HG02642 (cell line): ENCODE measurements at regions not wholly inside any gene's neighbourhood (a gene's known extent, or its start where the extent isn't known, plus 50 kb on each side); places are given as distances from the start of the nearest gene placed in this dataset.

ENCODE experiments used
- ATAC-seq: cut with Tn5 transposase; IDR thresholded peaks from one replicate; pipeline ENCODE4 v1.9.1; 2021; ENCODE audit warnings: mild to moderate bottlenecking; ENCODE audit not compliant: unreplicated experiment, poor library complexity

DNA sequence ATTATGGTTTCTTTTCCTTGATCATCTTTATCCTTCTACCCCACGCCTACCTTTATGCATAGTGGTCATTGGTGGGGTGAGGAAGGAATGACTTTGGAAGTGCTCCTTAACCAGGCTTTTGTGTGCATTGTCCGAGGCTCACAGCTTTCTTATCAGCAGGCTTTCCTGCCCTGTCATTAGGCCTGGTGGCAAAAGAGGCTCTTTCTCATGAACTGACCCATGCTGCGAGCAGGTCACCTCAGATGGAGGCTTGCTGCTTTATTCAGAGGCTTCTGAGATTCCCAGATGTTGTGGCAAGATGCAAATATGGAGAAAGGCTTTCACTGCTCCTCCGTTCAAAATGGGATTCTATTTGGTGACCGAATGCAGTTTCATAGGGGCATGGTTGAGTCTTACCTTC is 57.4 kb upstream of the DMRTA1 start:
- ATAC-seq: no peak

GRCh38 chr9:22392523-22392922 is 54.1 kb upstream of the DMRTA1 start:
- no peak for ATAC-seq

DNA sequence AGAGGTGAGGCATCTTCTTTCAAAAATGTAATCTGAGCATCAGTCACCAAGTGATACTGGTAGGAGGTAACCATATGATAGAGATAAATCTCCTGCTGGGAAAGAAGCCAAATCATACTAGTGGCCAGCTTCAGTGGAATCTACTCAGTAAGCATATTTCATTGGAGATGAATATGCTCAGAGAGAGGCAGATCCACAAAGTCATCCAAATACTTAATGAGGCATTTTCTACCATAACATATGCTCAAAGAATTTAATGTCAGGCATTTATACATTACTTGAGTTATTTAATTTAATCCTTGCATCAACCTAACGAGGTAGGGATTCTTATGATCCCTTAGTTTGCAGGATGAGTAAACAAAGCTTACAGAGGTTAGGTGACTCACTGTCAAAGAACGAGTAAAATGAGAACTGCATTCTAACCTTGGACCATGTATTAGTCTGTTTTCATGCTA is 50.9 kb upstream of the DMRTA1 start:
- ATAC-seq: no peak
